OCI-LY3 (cell line): ENCODE measurements at regions not wholly inside any gene's neighbourhood (a gene's known extent, or its start where the extent isn't known, plus 50 kb on each side); places are given as distances from the start of the nearest gene placed in this dataset.

ENCODE experiments used
- CTCF ChIP-seq: fragments of 200-600, 300-600 bp; sonication (generic); IDR thresholded peaks from 2 replicates; pipeline ENCODE4 v1.5.1; 2014; ENCODE audit warnings: antibody characterized with exemption, low read length, low read depth
- EZH2phosphoT487 ChIP-seq: fragments of 200-600 bp; shearing (Covaris generic); IDR thresholded peaks from 2 replicates; pipeline ENCODE4 v1.6.1; 2018; ENCODE audit warnings: antibody characterized with exemption, mixed run types, low read depth

DNA sequence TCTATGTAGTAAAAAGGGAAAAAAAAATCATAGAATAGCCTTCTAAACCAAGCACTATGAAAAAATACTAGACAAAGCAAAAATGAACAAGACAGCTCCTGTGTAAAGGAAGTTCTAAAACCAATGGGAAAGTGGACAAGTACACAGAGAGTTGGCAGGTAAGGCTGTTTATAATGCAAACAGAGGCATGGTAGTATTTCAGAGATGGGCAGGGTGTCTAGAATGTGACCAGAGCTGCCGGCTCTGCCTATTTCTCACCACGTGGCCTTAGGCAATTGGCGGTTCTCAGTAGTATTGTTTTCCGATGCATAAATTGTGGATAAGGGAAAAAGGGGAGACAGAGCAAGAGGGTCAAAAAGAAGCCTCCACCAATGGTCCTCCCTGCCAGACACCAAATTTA lies 173.6 kb downstream of the ANKRD30B start:
- TF ChIP-seq CTCF (no peak), EZH2phosphoT487 (no peak)
